ENCODE measurements at regions not wholly inside any gene's neighbourhood (a gene's known extent, or its start where the extent isn't known, plus 50 kb on each side); places are given as distances from the start of the nearest gene placed in this dataset.

- no peak for TF ChIP-seq CTCF (IDR thresholded peaks at IDR 0.05)
- TF ChIP-seq POLR2AphosphoS5 (IDR thresholded peaks at IDR 0.05) = no peak
Measured at GRCh38 chr16:73339821-73340220, 291.9 kb upstream of the ZFHX3 start.
